T47D (cell line): ENCODE measurements at regions not wholly inside any gene's neighbourhood (a gene's known extent, or its start where the extent isn't known, plus 50 kb on each side); places are given as distances from the start of the nearest gene placed in this dataset.
A peak's percentile ranks its signal among the peaks of the same experiment; 100 is the strongest.
"Not testable (repeated sequence)": the region's sequence is repeated elsewhere in the genome, so short reads cannot be mapped to it uniquely, and the experiment has no call there.

Source experiments
- DNase-seq, 2 experiments: peaks; one replicate each; pipeline versions ENCODE4 v3.0.0 to v3.0.0-alpha.2; 2011 to 2012; ENCODE audit warnings: low read depth in 1 of 2, low spot score in 1 of 2
- JUND ChIP-seq: IDR thresholded peaks from 2 replicates; pipeline ENCODE4 v1.6.1; 2012; ENCODE audit warnings: low read depth
- in situ Hi-C: cut with HindIII; loops from 2 replicates; pipeline ENCODE4 v1.10.0; 2016; ENCODE audit warnings: low sequenced_read_pairs, low pct_unique_long_range_greater_than_20kb

DNA sequence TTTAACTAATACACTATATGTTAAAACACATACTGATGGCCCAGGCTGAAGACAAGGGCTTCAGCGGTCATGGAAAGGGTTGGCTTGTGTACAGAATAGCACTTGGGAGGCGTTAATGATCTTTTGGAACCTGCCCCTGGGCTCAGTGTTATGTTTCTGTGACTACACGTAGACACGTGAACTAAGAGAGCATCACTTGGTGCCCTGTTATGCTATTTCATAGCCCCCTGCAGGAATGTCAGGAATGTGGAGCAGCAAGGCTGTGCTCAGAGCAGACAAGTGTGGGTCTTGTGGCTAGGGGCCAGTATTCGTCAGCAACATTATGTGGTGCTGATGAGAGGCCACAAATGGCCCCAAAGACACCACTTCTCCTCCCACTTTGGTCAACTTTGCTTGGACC is 132.4 kb downstream of the MAP3K21 start:
- no peak for TF ChIP-seq JUND
- no peak for DNase-seq
- in situ Hi-C loops: no loop called here

GRCh38 chr1:233460692-233461091 is 133.2 kb downstream of the MAP3K21 start:
- DNase-seq: no peak
- TF ChIP-seq JUND: no peak
- in situ Hi-C loops: no loop called here

DNA sequence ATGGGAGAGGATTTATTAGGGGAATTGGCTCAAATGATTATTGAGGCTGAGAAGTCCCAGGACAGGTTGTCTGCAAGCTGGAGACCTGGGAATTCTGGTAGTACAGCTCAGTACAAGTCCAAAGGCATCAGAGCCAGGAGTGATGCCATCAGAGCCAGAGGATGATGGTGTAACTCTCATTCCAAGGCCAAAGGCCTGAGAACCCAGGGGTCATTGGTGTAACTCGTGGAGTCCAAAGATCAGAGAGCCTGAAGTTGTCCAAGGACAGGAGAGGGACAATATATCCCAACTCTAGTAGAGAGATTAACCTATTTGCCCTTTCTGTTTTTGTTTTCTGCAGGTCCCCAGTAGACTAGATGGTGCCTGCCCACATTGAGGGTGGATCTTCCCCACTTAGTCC is 134.3 kb downstream of the MAP3K21 start:
- no peak for DNase-seq
- no peak for TF ChIP-seq JUND
- in situ Hi-C loops: no loop called here

- DNase-seq: no peak
- in situ Hi-C loops: no loop called here
- TF ChIP-seq JUND: no peak
Observed at GRCh38 chr1:233463333-233463732, 135.8 kb downstream of the MAP3K21 start.

GRCh38 chr1:233465745-233466343 is 138.3 kb downstream of the MAP3K21 start:
- in situ Hi-C loops: no loop called here
- TF ChIP-seq JUND: no peak
- DNase-seq: no peak

- DNase-seq: no peak
- in situ Hi-C loops: no loop called here
- no peak for TF ChIP-seq JUND
Observed at GRCh38 chr1:233470741-233471499, 143.0 kb upstream of the KCNK1 start.

- in situ Hi-C loops, DNase-seq: not testable (repeated sequence)
Observed at GRCh38 chr1:233471851-233472250, 142.1 kb upstream of the KCNK1 start.

GRCh38 chr1:233472796-233473195 is 141.1 kb upstream of the KCNK1 start:
- in situ Hi-C loops, DNase-seq: not testable (repeated sequence)

- in situ Hi-C loops: no loop called here
- TF ChIP-seq JUND: no peak
- DNase-seq: peak in 1 of 2 experiments; percentile 10
Observed at GRCh38 chr1:233473549-233474204, 140.2 kb upstream of the KCNK1 start.

DNA sequence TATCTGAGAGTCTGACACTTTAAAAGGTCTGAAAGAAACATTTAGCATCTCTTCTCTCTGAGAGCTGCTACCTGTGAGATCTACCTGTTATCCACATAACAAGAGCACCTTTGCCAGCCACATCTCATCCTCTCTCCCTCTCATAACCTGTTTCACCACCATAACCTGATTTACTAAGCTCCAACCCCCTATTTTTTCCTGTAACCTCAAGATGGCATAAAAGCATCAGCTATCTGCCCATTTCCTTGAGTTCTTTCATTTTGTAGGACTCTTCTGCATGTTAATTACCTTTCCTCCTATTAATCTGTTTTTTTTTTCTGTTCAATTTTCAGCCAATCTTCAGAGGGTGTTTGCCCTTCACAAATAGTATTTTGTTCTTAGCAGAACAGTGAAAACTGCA is 136.5 kb upstream of the KCNK1 start:
- no peak for TF ChIP-seq JUND
- in situ Hi-C loops: no loop called here
- peak in 1 of 2 experiments; percentile 42 for DNase-seq

GRCh38 chr1:233478611-233479010 is 135.3 kb upstream of the KCNK1 start:
- TF ChIP-seq JUND: no peak
- no peak for DNase-seq
- in situ Hi-C loops: no loop called here

DNA sequence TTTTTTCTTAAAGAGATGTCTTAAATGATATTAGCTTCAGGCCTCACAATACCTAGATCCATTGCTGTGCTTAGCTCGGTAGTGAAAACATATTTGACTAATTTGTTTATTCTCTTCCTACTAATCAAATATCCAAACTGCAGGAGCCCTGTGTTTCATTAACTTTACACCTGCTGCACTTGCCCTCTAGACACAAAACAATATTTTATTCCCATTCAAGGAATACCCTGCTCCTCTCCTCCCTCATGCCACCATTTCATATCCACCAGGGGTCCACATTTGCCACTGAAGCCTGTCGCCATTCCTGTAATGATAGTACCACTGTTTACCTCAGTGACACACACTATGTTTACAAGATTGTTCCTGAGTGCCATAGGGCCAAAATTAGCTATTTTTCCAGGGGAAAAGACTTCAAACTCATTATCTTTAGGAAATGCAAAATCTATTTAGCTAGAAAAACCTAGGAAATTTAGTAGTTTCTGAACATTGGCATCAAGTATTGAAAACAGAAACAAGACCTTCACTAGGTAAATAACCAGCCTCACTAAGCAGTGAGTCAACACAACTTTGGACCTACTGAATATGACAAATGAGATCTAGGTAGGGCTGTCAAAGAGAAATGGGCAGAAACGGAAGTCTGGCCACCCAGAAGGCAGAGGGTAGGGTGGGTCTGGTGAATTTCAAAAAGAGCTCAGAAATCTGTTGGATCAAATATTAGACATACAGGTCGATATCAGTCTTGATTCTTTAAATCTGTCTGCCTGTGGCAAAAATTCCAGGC is 134.6 kb upstream of the KCNK1 start:
- DNase-seq: no peak
- TF ChIP-seq JUND: no peak
- in situ Hi-C loops: no loop called here

DNA sequence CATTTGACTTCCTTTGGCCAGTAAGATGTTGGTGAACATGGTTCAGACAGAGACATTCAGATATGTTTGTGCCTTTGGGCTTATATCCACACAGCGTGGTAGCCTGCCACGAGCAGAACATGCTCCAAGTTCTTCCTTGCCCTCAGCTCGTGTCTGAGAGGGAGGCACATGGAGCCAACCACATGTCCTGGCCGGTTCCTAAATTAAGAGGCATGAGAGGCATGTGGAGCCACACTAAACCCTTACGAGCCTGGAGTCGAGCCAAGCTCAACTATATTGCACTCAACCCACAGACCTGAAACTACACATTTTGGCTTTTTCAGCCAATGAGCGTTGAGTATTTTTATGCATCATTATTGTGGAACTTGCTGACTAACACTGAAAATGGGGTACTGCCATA is 133.7 kb upstream of the KCNK1 start:
- TF ChIP-seq JUND: no peak
- no peak for DNase-seq
- in situ Hi-C loops: no loop called here
